KBM-7 (cell line): ENCODE measurements at regions not wholly inside any gene's neighbourhood (a gene's known extent, or its start where the extent isn't known, plus 50 kb on each side); places are given as distances from the start of the nearest gene placed in this dataset.
"Not testable (repeated sequence)": the region's sequence is repeated elsewhere in the genome, so short reads cannot be mapped to it uniquely, and the experiment has no call there.

Source experiments
- DNase-seq: peaks from one replicate; pipeline ENCODE4 v3.0.0-alpha.2; 2015
- in situ Hi-C: fragments of 300-500 bp; cut with MboI; formaldehyde crosslinking; loops from 2 replicates; pipeline ENCODE4 v1.14.3; 2020; ENCODE audit warnings: low sequenced_read_pairs, low pct_unique_long_range_greater_than_20kb, mixed read lengths

DNA sequence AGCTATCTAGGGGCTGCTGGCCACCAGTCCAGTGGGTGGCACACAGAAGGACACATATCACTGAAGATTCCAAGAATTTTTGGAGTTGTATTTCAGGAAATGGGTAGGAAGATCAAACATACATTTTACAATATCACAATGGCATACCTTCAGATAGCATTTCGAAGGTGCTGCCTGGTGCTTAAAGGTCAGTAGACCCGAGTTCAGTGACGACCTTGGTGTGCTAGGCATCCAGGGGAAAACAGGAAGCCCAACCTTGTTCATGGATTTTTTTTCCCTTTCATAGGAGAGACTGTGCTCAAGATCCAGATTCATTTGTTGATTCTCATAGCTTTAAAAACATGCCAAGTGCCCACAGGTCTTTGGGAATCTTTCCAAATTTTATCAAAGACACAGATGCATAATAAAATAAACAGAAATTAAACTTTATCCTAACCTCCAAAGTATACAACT is 51.0 kb upstream of the RCBTB2 start:
- in situ Hi-C loops = loop anchor here (25.0 kb wide), 1 partner anchor 472 kb away; no protein-coding TSS in a partner anchor
- DNase-seq = no peak

DNA sequence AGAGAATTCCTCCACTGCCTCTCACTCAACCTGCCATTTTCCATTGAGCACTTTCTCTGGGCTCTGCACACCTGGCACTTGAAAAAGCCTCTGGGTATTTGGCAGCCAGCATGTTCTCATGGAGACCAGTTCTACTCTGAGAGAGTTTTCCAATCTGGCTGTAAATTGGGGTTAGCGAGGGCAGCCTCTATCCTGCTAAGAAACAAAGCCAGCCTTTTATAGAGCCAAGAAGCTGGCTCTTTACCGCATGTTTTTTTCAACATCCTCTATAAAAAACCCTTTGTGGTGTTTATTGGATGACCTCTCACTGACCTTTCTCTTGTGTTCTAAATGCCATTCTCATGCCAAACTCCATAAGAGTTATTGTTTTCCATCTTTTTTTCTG is 52.6 kb upstream of the RCBTB2 start:
- in situ Hi-C loops = loop anchor here (25.0 kb wide), 1 partner anchor 473 kb away; no protein-coding TSS in a partner anchor
- DNase-seq = peak; percentile 78

DNA sequence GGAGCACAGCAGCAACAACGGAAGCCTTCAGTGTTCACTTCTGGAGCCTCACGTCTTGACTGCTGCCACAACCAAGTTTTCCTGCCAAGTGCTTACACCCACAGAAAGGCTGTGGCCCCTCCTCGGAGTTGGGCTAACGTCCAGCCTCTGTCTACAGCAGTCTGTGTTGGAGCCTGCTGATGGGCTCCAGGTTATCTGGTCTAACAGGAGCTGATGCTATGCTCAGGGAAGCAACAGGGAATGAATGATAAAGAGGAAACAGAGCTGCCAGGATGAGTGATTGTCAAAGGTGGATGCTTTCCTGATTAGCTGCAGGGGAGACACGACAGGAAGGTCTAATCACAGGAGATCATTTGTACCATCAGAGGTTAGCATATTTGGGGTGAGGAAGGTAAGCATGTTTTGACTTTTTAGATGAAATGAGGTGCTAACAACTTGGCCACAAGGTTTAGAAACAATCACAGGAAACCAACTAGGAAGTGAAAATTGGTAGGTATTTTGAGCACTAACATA is 53.8 kb upstream of the RCBTB2 start:
- DNase-seq = no peak
- in situ Hi-C loops = loop anchor here (25.0 kb wide), 1 partner anchor 474 kb away; no protein-coding TSS in a partner anchor

DNA sequence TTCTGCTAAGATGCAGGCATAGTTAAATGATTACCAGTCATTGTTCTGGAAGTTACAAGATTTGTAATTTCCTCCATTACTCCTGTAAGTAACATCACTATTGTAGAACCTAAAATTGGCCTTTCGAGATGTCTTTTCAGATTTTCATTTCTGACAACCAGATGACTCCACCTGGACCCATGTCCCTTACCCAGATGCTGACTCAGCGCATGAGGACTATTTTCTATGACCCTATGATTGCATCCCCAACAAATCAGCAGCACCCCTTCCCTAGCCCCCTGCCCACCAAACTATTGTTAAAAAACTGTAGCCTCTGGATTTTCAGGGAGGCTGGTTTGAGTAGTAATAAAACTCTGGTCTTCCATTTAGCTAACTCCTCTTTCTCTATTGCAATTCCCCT is 55.2 kb upstream of the RCBTB2 start:
- in situ Hi-C loops = loop anchor here (25.0 kb wide), 1 partner anchor 476 kb away; no protein-coding TSS in a partner anchor
- DNase-seq = no peak

DNA sequence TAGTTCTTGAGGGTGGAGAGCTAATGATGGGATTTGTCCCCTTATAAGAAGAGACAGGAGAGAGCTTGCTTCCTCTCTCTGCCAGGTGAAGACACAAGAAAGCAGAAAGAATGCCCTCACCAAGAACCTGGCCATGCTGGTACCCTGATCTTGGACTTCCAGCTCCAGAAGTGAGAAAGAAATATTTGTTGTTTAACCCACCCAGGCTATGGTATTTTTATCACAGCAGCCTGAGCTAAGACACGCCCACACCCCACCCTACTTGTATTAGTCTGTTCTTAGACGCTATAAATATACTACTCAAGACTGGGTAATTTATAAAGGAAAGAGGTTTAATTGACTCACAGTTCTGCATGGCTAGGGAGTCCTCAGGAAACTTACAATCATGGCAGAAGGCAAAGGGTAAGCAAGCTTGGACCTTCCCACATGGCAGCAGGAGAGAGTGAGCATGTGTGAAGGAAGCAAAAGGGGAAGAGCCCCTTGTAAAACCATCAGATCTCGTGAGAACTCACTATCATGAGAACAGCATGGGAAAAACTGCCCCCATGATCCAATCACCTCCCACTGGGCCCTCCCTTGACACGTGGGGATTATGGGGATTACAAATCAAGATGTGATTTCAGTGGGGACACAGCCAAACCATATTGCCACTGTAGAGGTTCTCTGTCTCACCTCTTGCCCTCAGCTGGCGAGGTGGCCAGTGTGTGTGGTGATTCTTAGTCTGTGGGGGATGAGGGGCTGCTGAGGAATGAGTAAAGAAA is 57.4 kb upstream of the RCBTB2 start:
- DNase-seq = peak; percentile 53
- in situ Hi-C loops = loop anchor here (10.0 to 25.0 kb wide), 2 partner anchors 164 to 478 kb away; no protein-coding TSS in a partner anchor

DNA sequence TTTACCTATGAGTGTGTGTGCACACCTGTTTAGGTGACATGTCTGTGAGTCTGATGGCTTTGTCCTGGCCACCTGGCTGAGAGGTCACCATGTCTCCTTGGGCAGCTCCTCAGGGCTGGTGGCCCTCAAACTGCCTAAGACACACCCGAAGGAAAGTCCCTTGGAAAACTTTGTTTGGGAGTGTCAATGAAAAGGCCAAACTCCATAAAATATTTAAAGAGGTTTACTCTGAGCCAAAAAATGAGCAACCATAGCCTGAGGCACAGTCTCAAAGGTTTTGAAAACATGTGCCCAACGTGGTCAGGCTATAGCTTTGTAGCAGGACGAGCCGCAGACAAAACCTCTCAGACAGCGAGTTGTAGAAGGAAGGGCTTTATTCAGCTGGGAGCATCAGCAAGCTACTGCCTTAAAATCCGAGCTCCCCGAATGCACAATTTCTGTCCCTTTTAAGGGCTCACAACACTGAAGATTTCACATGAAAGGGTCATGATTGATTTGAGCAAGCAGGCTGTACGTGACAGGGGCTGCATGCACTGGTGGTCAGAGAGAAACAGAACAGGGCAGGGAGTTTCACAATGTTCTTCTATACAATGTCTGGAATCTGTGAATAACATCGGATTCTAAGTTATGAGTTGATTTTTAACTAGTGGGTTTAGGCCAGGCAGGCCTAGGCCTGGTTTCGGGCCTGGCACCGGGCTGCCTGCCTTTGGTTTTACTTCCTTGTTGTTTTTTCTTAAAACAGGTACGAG is 58.4 kb upstream of the RCBTB2 start:
- not testable (repeated sequence) for DNase-seq
- in situ Hi-C loops = loop anchor here (10.0 to 25.0 kb wide), 2 partner anchors 164 to 479 kb away; no protein-coding TSS in a partner anchor

DNA sequence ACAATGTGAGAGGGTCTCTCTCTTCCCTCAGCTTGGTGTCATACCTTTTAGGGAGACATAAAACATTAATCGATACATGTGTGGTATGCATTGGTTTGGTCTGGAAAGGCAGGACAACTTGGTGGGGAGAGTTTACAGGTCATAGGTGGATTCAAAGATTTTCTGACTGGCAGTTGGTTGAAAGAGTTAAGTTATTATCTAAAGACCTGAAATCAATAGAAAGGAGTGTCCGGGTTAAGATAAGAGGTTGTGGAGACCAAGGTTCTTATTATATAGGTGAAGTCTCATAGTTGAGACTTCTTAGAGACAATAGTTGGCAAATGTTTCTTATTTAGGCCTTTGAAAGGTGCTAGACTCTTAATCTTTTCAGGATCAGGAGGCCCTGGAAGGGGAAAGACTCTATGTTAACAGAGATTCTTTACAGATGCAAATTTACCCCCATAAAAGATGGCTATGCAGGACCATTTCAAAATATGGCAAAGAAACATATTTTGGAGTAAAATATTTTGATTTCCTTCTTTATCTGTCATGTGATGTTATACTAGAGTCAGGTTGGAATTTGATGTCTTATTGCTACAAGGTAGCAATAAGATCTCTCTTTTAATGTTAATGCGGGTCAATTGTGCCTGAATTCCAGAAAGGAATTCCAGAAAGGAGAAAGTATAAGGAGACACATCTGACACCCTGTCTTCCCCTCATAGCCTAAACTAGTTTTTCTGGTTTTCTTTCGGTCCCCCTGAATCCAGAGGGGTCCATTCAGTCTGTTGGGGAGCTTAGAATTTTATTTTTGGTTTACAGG is 59.2 kb upstream of the RCBTB2 start:
- no peak for DNase-seq
- in situ Hi-C loops = loop anchor here (10.0 to 25.0 kb wide), 2 partner anchors 163 to 480 kb away; no protein-coding TSS in a partner anchor

DNA sequence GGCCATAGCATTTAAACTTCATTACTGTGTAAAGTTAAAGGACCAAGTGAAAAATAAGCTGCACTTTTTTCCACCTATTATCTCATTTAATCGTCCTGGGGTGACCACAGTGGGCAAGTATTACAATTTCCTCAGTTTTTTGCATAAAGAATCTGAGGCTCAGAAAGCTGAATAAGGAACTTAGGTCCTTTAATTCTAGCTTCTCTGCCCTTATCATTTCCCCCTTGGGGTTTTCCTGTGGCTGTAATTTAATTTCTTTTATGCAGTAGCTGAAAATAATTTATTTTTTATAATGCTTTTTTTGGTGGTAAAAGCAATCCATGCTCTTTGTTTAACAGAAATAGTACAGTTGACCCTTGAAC is 59.8 kb upstream of the RCBTB2 start:
- DNase-seq = no peak
- in situ Hi-C loops = loop anchor here (10.0 to 25.0 kb wide), 2 partner anchors 162 to 480 kb away; no protein-coding TSS in a partner anchor

DNA sequence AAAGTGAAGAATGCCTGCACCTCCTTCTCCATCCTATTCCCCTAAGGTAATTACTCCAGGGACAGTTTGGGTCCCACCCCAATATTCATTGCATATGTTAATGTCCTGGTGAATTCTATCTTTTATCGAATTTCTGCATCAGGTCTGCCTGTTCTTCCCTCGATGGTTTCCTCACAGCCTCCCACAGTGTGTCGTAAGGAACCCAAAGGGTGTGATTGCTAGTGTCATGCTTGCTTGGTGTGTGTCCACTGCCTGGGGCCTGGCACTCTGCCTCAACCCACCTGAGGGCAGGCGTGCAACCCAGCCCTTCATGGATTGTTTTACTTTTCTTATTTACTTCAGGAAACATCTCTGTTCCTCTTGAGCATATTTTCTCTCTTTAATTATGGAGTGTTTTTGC is 60.2 kb upstream of the CYSLTR2 start:
- DNase-seq = no peak
- in situ Hi-C loops = loop anchor here (10.0 to 25.0 kb wide), 2 partner anchors 161 to 481 kb away; no protein-coding TSS in a partner anchor

DNA sequence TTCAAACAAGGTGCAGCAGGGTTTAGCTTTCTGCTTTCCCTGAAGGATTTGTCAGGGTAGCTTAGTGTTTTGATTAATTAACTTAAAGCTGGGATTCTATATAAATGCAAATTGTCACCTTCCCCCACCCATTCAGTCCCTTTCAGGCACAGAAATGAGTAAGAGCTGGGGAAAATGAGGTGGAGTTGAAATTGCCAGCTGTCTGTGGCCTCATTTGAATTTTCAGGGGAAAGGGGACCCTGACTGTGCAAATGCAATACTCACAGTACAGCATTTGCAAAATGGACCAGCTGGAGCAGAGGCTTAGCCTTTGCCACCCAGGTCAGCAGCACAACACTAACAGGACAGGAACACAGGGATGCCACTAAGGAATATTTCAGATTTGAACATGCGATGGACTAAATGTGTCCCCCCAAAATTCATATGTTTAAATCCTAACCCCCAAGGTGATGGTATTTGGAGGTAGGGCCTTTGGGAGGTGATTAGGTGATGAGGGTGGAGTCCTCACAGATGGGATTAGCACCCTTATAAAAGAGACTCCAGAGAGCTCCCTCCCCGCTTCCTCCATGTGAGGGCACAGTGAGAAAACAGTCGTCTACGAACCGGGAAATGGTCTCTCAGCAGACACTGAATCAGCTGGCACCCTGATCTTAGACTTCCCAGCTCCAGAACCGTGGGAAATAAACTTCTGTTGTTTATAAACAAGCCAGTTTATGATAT is 59.5 kb upstream of the CYSLTR2 start:
- no peak for DNase-seq
- in situ Hi-C loops = loop anchor here (10.0 to 25.0 kb wide), 2 partner anchors 161 to 482 kb away; no protein-coding TSS in a partner anchor

DNA sequence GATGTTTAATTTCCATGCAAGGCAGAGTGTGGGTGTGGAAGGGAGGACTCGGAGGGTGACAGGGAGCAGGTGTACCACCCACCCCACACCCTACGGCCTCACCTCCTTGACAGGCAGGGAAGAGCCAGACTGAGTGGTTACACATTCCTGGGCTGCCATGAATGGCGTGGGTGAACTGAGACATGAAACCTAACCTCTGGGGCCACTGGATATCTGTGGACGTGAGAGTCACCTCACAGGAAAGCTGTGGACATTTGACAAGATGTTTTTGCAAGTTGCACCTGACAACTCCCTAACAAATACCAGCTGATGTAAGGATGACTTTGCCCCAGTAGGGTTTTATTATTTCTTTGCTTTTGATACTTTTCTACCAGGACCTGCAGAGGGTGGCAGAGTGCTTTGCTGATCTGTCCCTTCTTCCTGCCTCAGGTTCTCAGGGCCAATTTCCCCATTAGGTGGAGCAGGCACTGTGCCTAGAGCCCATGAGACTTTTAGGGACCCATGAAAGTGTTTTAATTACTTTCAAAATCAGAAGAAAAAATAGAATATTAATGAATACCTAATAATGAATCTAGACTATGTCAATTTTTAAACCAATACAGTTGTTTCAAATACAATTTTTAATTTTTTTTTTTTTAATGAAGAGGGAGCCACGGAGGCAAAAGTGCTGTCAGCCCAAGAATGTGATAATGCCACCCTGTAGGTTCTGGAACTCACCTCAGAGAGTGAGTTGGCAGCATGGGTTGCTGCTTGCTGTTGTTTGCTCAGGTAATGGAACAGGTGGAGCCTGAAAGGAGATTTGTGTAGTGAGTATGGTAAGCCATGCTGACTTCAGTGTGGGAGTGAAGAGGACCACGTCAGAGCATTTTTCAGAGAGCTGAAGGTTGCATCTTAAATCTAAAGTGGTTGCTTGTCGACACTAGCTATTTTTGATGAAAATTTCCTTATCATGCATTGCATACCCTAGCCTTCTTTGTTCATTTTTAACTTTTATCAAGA is 58.0 kb upstream of the CYSLTR2 start:
- in situ Hi-C loops = loop anchor here (10.0 to 25.0 kb wide), 2 partner anchors 159 to 483 kb away; no protein-coding TSS in a partner anchor
- DNase-seq = peak; percentile 80

DNA sequence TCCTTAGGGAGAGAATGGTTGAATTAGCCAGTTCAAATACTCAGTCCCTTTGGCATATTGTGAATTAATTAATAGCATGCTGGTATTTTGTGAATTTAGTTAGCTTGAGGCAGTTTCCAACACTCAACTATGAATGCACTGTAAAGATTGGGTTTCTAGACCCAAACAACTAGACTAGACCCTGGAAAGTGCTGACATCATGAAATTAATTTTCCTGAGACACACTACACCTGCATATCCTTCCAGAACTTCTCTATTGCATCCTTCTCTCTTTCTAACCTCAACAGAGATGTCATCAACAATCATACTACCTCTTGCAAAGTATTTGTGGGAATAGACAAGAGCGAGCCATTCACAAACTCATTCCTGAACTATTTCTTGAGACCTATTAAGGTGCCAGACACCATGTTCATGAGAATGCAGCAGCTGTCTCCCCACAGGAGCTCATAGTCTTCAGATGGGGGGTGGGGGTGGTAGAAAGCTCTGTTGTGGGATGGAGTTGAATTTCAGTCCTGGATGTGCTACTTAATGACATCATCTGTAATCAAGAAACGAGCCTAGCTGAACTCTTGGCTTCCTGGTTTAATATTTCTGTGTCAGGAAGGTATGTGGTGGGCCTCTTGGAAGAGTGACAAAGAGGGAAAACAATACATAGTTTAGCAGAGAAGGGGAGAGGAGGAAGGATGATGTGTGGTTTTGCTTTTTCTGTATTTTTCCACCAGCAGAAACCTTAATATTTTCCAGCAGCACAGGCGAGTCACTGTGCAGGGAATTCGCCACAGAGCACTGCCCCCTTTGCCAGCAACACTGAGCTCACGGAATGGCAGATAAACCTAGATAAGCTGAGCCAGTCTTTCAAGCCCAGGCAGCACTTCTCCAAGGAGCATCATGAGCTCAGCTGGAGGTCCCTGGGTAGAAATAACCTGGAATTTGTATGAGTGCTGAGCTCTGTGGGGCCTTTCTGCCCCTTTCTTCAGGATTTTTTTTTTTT is 53.1 kb upstream of the CYSLTR2 start:
- in situ Hi-C loops = no loop called here
- DNase-seq = peak; percentile 35

DNA sequence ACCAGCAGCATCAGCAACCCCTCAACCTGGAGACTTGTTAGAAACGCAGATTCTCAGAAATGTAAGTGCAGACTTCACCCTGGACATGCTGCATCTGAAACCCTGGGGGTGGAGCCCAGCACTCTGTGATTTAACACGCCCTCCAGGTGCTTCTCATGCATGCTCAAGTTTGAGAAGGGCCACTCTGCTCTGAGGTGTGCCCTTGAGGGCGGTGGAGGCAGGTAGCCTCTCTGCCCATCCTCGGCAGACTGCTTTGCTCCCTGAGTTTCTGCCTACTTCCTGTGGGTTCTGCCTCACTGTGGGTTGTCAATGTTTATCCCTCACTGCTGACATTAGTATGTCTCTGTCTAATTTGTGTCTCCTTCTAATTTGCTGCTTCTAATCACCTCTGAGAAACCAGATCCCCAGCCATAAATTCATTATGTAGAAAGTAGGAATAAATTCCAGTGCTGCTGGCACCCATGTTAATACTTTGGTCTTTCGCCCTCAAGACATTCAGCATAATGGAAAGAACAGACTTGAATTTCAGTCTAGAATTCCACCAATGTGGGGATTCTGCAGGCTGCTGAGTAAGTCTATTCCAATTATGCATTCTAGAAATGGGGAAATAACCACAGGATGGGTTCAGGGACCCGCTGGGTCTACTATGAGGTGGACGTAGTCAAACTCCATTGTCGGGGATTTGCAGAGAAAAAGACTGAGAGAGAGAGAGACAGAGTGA is 51.3 kb upstream of the CYSLTR2 start:
- in situ Hi-C loops = no loop called here
- DNase-seq = no peak

DNA sequence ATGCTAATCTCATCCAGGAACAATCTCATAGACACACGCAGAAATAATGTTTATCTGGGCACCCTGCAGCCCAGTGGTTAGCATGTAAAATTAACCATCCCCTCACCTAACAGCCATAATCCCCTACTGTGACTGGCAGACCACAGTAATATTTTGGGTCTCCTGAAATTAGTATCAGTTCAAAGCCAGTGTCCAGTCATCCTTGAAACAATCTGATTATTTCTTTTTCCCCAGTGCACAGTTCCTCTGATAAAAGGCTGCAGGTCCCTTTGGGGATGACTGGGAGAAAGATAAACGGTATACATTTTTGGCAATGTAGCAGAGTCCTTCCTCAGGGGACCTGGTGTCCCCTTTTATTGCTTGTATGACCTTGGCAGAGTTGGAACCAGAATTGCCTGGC is 50.4 kb upstream of the CYSLTR2 start:
- DNase-seq = no peak
- in situ Hi-C loops = no loop called here
